Large intestine (tissue), 3 donors: ENCODE measurements at regions not wholly inside any gene's neighbourhood (a gene's known extent, or its start where the extent isn't known, plus 50 kb on each side); places are given as distances from the start of the nearest gene placed in this dataset.

ENCODE experiments used
- DNase-seq, 2 donors: peaks; one replicate each; pipeline versions ENCODE4 v3.0.0 to v3.0.0-alpha.2; 2013
- H3K27ac ChIP-seq: one replicate; pipeline ENCODE4 v1.5.1; 2013; ENCODE audit warnings: low read length
- H3K27me3 ChIP-seq: 2 replicates; pipeline ENCODE4 v1.6.1; 2013; ENCODE audit warnings: low read length; ENCODE audit not compliant: control insufficient read depth, insufficient read depth
- H3K36me3 ChIP-seq: 2 replicates; pipeline ENCODE4 v1.6.1; 2013; ENCODE audit warnings: low read length; ENCODE audit not compliant: control insufficient read depth, insufficient read depth
- H3K4me1 ChIP-seq: one replicate; pipeline ENCODE4 v1.6.1; 2013; ENCODE audit warnings: low read length; ENCODE audit not compliant: control insufficient read depth, insufficient read depth
- H3K4me3 ChIP-seq: one replicate; pipeline ENCODE4 v1.5.1; 2013; ENCODE audit warnings: low read length
- H3K9me3 ChIP-seq: one replicate; pipeline ENCODE4 v1.6.1; 2013; ENCODE audit warnings: mild to moderate bottlenecking, low read depth, low read length, moderate library complexity; ENCODE audit not compliant: control insufficient read depth
- WGBS: methylation state at CpG from one replicate; pipeline ENCODE4 v1.1.5; 2013; ENCODE audit warnings: low lambda C conversion rate; ENCODE audit not compliant: insufficient coverage; 5-methylcytosine and 5-hydroxymethylcytosine counted together

GRCh38 chr7:46622251-46622650 is 701.2 kb upstream of the IGFBP3 start:
- H3K36me3 ChIP-seq: no peaks in the 10 kb centered on the region
- 74% methylated on average over 2 of the region's 2 CpGs for WGBS
- no peaks in the 10 kb centered on the region for H3K9me3 ChIP-seq
- no peak overlapping the region for H3K27ac ChIP-seq
- no peak for DNase-seq
- no peak overlapping the region for H3K4me3 ChIP-seq
- no peaks in the 10 kb centered on the region for H3K27me3 ChIP-seq
- H3K4me1 ChIP-seq: no peaks in the 10 kb centered on the region

- no peak overlapping the region for H3K4me3 ChIP-seq
- no peaks in the 10 kb centered on the region for H3K9me3 ChIP-seq
- peak in 1 of 2 donors; percentile 13 for DNase-seq
- no peaks in the 10 kb centered on the region for H3K4me1 ChIP-seq
- H3K36me3 ChIP-seq: no peaks in the 10 kb centered on the region
- no peaks in the 10 kb centered on the region for H3K27me3 ChIP-seq
- H3K27ac ChIP-seq: no peak overlapping the region
- no CpG with 5 or more reads among the region's 3 CpGs for WGBS
These were observed 698.7 kb upstream of the IGFBP3 start for GRCh38 chr7:46619723-46620310.

- Histone ChIP-seq H3K4me3 (no peak overlapping the region), H3K4me1 (no peaks in the 10 kb centered on the region), H3K27ac (no peak overlapping the region), H3K36me3 (no peaks in the 10 kb centered on the region), H3K27me3 (no peaks in the 10 kb centered on the region), H3K9me3 (no peaks in the 10 kb centered on the region)
- WGBS: no CpG with 5 or more reads among the region's 1 CpG
- no peak for DNase-seq
These were observed 695.6 kb upstream of the IGFBP3 start for GRCh38 chr7:46616636-46617035.

GRCh38 chr7:46613551-46613950 is 692.5 kb upstream of the IGFBP3 start:
- H3K27ac ChIP-seq: no peak overlapping the region
- H3K9me3 ChIP-seq: no peaks in the 10 kb centered on the region
- H3K27me3 ChIP-seq: no peaks in the 10 kb centered on the region
- no peak overlapping the region for H3K4me3 ChIP-seq
- H3K4me1 ChIP-seq: no peaks in the 10 kb centered on the region
- DNase-seq: no peak
- no CpG with 5 or more reads among the region's 1 CpG for WGBS
- no peaks in the 10 kb centered on the region for H3K36me3 ChIP-seq

- WGBS: no CpG with 5 or more reads among the region's 5 CpGs
- no peak for DNase-seq
- no peaks in the 10 kb centered on the region for H3K4me1 ChIP-seq
- no peak overlapping the region for H3K27ac ChIP-seq
- no peaks in the 10 kb centered on the region for H3K27me3 ChIP-seq
- no peaks in the 10 kb centered on the region for H3K9me3 ChIP-seq
- no peak overlapping the region for H3K4me3 ChIP-seq
- no peaks in the 10 kb centered on the region for H3K36me3 ChIP-seq
These were observed 692.0 kb upstream of the IGFBP3 start for GRCh38 chr7:46613116-46613515.

- Histone ChIP-seq H3K36me3 (no peaks in the 10 kb centered on the region), H3K4me1 (no peaks in the 10 kb centered on the region), H3K4me3 (no peak overlapping the region), H3K9me3 (no peaks in the 10 kb centered on the region), H3K27ac (no peak overlapping the region), H3K27me3 (no peaks in the 10 kb centered on the region)
- no peak for DNase-seq
- WGBS: 100% methylated on average over 1 of the region's 2 CpGs
These were observed 690.4 kb upstream of the IGFBP3 start for GRCh38 chr7:46611508-46611907.

GRCh38 chr7:46610746-46611145 is 689.7 kb upstream of the IGFBP3 start:
- H3K36me3 ChIP-seq: no peaks in the 10 kb centered on the region
- no CpG with 5 or more reads among the region's 2 CpGs for WGBS
- H3K4me1 ChIP-seq: no peaks in the 10 kb centered on the region
- no peaks in the 10 kb centered on the region for H3K27me3 ChIP-seq
- H3K27ac ChIP-seq: no peak overlapping the region
- no peaks in the 10 kb centered on the region for H3K9me3 ChIP-seq
- no peak for DNase-seq
- H3K4me3 ChIP-seq: no peak overlapping the region

- H3K4me3 ChIP-seq: no peak overlapping the region
- no peak for DNase-seq
- H3K27me3 ChIP-seq: no peaks in the 10 kb centered on the region
- H3K27ac ChIP-seq: no peak overlapping the region
- 100% methylated on average over 1 of the region's 4 CpGs for WGBS
- H3K36me3 ChIP-seq: no peaks in the 10 kb centered on the region
- H3K4me1 ChIP-seq: peaks cover 20% of the 10 kb centered on the region
- H3K9me3 ChIP-seq: no peaks in the 10 kb centered on the region
These were observed 686.1 kb upstream of the IGFBP3 start for GRCh38 chr7:46607176-46607575.

GRCh38 chr7:46606761-46607160 is 685.7 kb upstream of the IGFBP3 start:
- WGBS: no CpG with 5 or more reads among the region's 3 CpGs
- peaks cover 20% of the 10 kb centered on the region for H3K4me1 ChIP-seq
- H3K27ac ChIP-seq: no peak overlapping the region
- no peaks in the 10 kb centered on the region for H3K36me3 ChIP-seq
- no peaks in the 10 kb centered on the region for H3K9me3 ChIP-seq
- H3K27me3 ChIP-seq: no peaks in the 10 kb centered on the region
- no peak for DNase-seq
- no peak overlapping the region for H3K4me3 ChIP-seq

- DNase-seq: peak in 1 of 2 donors; percentile 52
- peaks cover 20% of the 10 kb centered on the region for H3K4me1 ChIP-seq
- no peaks in the 10 kb centered on the region for H3K9me3 ChIP-seq
- H3K4me3 ChIP-seq: no peak overlapping the region
- 6% methylated on average over 2 of the region's 3 CpGs for WGBS
- H3K36me3 ChIP-seq: no peaks in the 10 kb centered on the region
- H3K27me3 ChIP-seq: no peaks in the 10 kb centered on the region
- H3K27ac ChIP-seq: peak overlapping the region; percentile 37
These were observed 683.2 kb upstream of the IGFBP3 start for GRCh38 chr7:46604241-46604661.

- no peak for DNase-seq
- H3K4me3 ChIP-seq: no peak overlapping the region
- WGBS: no CpG with 5 or more reads among the region's 11 CpGs
- no peaks in the 10 kb centered on the region for H3K9me3 ChIP-seq
- H3K27me3 ChIP-seq: no peaks in the 10 kb centered on the region
- H3K36me3 ChIP-seq: no peaks in the 10 kb centered on the region
- H3K4me1 ChIP-seq: peaks cover 20% of the 10 kb centered on the region
- H3K27ac ChIP-seq: peak overlapping the region; percentile 37
These were observed 682.7 kb upstream of the IGFBP3 start for GRCh38 chr7:46603780-46604179.
